ENCODE measurements at regions not wholly inside any gene's neighbourhood (a gene's known extent, or its start where the extent isn't known, plus 50 kb on each side); places are given as distances from the start of the nearest gene placed in this dataset.
"Not testable (repeated sequence)": the region's sequence is repeated elsewhere in the genome, so short reads cannot be mapped to it uniquely, and the experiment has no call there.

DNA sequence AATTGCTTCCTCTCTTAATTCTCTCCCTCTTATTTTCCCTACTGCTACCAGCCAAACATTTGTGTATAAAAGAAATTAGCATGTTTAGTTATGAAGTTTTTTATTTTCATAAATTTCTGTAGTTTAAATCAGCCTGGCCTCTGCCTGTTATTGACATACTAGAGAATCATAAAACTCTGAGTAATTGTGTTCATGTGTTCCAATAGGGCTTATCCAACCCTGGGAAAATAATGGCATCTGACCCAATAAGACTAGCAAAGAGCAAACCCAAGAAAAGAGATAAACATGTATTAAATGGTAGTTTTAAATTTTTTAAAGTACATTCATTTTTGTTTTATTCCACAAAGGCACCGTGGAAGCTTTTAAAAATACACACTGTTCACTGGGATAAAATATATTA, 404.3 kb downstream of the HLX start:
- TF ChIP-seq EZH2 (IDR thresholded peaks at IDR 0.05; ENCODE audit: low read length), result no peak
- TF ChIP-seq, protein P1, sequence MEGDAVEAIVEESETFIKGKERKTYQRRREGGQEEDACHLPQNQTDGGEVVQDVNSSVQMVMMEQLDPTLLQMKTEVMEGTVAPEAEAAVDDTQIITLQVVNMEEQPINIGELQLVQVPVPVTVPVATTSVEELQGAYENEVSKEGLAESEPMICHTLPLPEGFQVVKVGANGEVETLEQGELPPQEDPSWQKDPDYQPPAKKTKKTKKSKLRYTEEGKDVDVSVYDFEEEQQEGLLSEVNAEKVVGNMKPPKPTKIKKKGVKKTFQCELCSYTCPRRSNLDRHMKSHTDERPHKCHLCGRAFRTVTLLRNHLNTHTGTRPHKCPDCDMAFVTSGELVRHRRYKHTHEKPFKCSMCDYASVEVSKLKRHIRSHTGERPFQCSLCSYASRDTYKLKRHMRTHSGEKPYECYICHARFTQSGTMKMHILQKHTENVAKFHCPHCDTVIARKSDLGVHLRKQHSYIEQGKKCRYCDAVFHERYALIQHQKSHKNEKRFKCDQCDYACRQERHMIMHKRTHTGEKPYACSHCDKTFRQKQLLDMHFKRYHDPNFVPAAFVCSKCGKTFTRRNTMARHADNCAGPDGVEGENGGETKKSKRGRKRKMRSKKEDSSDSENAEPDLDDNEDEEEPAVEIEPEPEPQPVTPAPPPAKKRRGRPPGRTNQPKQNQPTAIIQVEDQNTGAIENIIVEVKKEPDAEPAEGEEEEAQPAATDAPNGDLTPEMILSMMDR (optimal IDR thresholded peaks at IDR 0.05 in 1 of 3, IDR thresholded peaks at IDR 0.05 in 1 of 3, conservative IDR thresholded peaks at IDR 0.05 in 1 of 3; ENCODE audit: extremely low read depth in 1 of 3, insufficient read depth in 2 of 3, low read length in 3 of 3), result no peak
- H3K79me2 ChIP-seq (ENCODE audit: control insufficient read depth, insufficient read depth, low read length), result no peaks in the 10 kb centered on the region
- H3K9ac ChIP-seq (ENCODE audit: control insufficient read depth, extremely low read depth, insufficient read depth, low read length), result no peak overlapping the region
- H3K36me3 ChIP-seq (ENCODE audit: control insufficient read depth in 2 of 2, extremely low read depth in 1 of 2, insufficient read depth in 2 of 2, low read length in 2 of 2), result no peaks in the 10 kb centered on the region
- no peak overlapping the region for H2AFZ ChIP-seq (ENCODE audit: control insufficient read depth, low read length)
- dilution Hi-C loops (cut with MboI; ENCODE audit: extremely low pct_ligation_motif_present, low sequenced_read_pairs), result no loop called here
- H3K9me1 ChIP-seq (ENCODE audit: control insufficient read depth, extremely low read depth, insufficient read depth, low read length), result no peaks in the 10 kb centered on the region
- H4K20me1 ChIP-seq (ENCODE audit: control insufficient read depth, extremely low read depth, insufficient read depth, low read length), result no peaks in the 10 kb centered on the region
- H3K9me3 ChIP-seq (ENCODE audit: control insufficient read depth, low read depth, low read length), result no peaks in the 10 kb centered on the region
- no peaks in the 10 kb centered on the region for H3K27me3 ChIP-seq (ENCODE audit: control insufficient read depth, extremely low read depth, insufficient read depth, low read length)
- no peak overlapping the region for H3K4me3 ChIP-seq (ENCODE audit: control insufficient read depth in 2 of 3, extremely low read depth in 1 of 3, insufficient read depth in 2 of 3, low read depth in 1 of 3, low read length in 3 of 3)
- H3K27ac ChIP-seq (ENCODE audit: control insufficient read depth, insufficient read depth, low read length), result no peak overlapping the region
- H3K4me1 ChIP-seq (ENCODE audit: control insufficient read depth, extremely low read depth, insufficient read depth, low read length), result no peaks in the 10 kb centered on the region
- DNase-seq (ENCODE audit: low read depth, low spot score) (no peak), FAIRE-seq (no peak)
- H3K4me2 ChIP-seq (ENCODE audit: control insufficient read depth, extremely low read depth, insufficient read depth, low read depth, low read length), result no peak overlapping the region

DNA sequence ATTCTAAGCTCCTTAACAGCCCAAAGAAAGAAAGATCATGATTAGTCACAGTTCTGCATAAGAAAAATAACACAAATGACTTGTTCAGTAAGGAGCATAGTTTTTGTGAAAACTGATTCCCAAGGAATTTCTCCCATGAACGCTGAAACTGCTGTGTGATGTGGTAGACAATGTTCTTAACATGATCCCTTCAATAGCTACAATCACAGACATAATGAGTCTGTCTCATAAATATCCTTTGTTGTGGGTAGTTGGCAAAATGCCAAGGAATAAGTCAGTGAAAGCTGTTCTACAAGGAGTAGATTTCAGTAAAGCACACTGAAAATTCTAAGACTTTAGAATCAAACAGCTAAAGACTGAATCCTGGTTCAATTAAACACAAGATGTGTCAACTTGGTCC, 404.8 kb downstream of the HLX start:
- H3K4me2 ChIP-seq (ENCODE audit: control insufficient read depth, extremely low read depth, insufficient read depth, low read depth, low read length), result no peak overlapping the region
- DNase-seq (ENCODE audit: low read depth, low spot score), result no peak
- H3K27me3 ChIP-seq (ENCODE audit: control insufficient read depth, extremely low read depth, insufficient read depth, low read length), result no peaks in the 10 kb centered on the region
- no peaks in the 10 kb centered on the region for H3K9me3 ChIP-seq (ENCODE audit: control insufficient read depth, low read depth, low read length)
- H3K36me3 ChIP-seq (ENCODE audit: control insufficient read depth in 2 of 2, extremely low read depth in 1 of 2, insufficient read depth in 2 of 2, low read length in 2 of 2), result no peaks in the 10 kb centered on the region
- FAIRE-seq, result no peak
- H2AFZ ChIP-seq (ENCODE audit: control insufficient read depth, low read length), result no peak overlapping the region
- dilution Hi-C loops (cut with MboI; ENCODE audit: extremely low pct_ligation_motif_present, low sequenced_read_pairs), result no loop called here
- H3K79me2 ChIP-seq (ENCODE audit: control insufficient read depth, insufficient read depth, low read length), result no peaks in the 10 kb centered on the region
- H3K27ac ChIP-seq (ENCODE audit: control insufficient read depth, insufficient read depth, low read length), result no peak overlapping the region
- H3K4me1 ChIP-seq (ENCODE audit: control insufficient read depth, extremely low read depth, insufficient read depth, low read length), result no peaks in the 10 kb centered on the region
- no peak overlapping the region for H3K9ac ChIP-seq (ENCODE audit: control insufficient read depth, extremely low read depth, insufficient read depth, low read length)
- TF ChIP-seq EZH2 (IDR thresholded peaks at IDR 0.05; ENCODE audit: low read length), result no peak
- no peaks in the 10 kb centered on the region for H3K9me1 ChIP-seq (ENCODE audit: control insufficient read depth, extremely low read depth, insufficient read depth, low read length)
- no peaks in the 10 kb centered on the region for H4K20me1 ChIP-seq (ENCODE audit: control insufficient read depth, extremely low read depth, insufficient read depth, low read length)
- H3K4me3 ChIP-seq (ENCODE audit: control insufficient read depth in 2 of 3, extremely low read depth in 1 of 3, insufficient read depth in 2 of 3, low read depth in 1 of 3, low read length in 3 of 3), result no peak overlapping the region

DNA sequence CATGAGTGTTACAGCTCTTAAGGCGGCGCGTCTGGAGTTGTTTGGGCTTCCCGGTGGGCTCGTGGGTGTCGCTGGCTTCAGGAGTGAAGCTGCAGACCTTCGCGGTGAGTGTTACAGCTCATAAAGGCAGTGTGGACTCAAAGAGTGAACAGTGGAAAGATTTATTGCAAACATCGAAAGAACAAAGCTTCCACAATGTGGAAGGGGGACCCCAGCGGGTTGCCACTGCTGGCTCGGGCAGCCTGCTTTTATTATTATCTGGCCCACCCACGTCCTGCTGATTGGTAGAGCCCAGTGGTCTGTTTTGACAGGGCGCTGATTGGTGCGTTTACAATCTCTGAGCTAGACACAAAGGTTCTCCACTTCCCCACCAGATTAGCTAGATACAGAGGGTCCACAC, 405.7 kb downstream of the HLX start:
- H3K4me2 ChIP-seq (ENCODE audit: control insufficient read depth, extremely low read depth, insufficient read depth, low read depth, low read length); DNase-seq (ENCODE audit: low read depth, low spot score); H3K9ac ChIP-seq (ENCODE audit: control insufficient read depth, extremely low read depth, insufficient read depth, low read length); dilution Hi-C loops (cut with MboI; ENCODE audit: extremely low pct_ligation_motif_present, low sequenced_read_pairs); H3K27me3 ChIP-seq (ENCODE audit: control insufficient read depth, extremely low read depth, insufficient read depth, low read length); H3K79me2 ChIP-seq (ENCODE audit: control insufficient read depth, insufficient read depth, low read length); FAIRE-seq; H3K9me1 ChIP-seq (ENCODE audit: control insufficient read depth, extremely low read depth, insufficient read depth, low read length); H3K36me3 ChIP-seq (ENCODE audit: control insufficient read depth in 2 of 2, extremely low read depth in 1 of 2, insufficient read depth in 2 of 2, low read length in 2 of 2); H2AFZ ChIP-seq (ENCODE audit: control insufficient read depth, low read length); H4K20me1 ChIP-seq (ENCODE audit: control insufficient read depth, extremely low read depth, insufficient read depth, low read length); H3K27ac ChIP-seq (ENCODE audit: control insufficient read depth, insufficient read depth, low read length); H3K4me3 ChIP-seq (ENCODE audit: control insufficient read depth in 2 of 3, extremely low read depth in 1 of 3, insufficient read depth in 2 of 3, low read depth in 1 of 3, low read length in 3 of 3); H3K9me3 ChIP-seq (ENCODE audit: control insufficient read depth, low read depth, low read length); H3K4me1 ChIP-seq (ENCODE audit: control insufficient read depth, extremely low read depth, insufficient read depth, low read length): not testable (repeated sequence)

DNA sequence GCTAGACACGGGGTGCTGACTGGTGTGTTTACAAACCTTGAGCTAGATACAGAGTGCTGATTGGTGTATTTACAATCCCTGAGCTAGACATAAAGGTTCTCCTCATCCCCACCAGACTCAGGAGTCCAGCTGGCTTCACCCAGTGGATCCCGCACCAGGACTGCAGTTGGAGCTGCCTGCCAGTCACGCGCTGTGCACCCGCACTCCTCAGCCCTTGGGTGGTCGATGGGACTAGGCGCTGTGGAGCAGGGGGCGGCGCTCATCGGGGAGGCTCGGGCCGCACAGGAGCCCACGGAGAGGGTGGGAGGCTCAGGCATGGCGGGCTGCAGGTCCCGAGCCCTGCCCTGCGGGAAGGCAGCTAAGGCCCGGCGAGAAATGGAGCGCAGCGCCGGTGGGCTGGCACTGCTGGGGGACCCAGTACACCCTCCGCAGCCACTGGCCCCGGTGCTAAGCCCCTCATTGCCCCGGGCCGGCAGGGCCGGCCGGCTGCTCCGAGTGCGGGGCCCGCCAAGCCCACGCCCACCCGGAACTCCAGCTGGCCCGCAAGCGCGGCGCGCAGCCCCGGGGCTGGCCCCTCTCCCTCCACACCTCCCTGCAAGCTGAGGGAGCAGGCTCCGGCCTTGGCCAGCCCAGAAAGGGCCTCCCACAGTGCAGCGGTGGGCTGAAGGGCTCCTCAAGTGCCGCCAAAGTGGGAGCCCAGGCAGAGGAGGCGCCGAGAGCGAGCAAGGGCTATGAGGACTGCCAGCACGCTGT, 406.4 kb downstream of the HLX start:
- H3K27me3 ChIP-seq (ENCODE audit: control insufficient read depth, extremely low read depth, insufficient read depth, low read length); DNase-seq (ENCODE audit: low read depth, low spot score); H3K36me3 ChIP-seq (ENCODE audit: control insufficient read depth in 2 of 2, extremely low read depth in 1 of 2, insufficient read depth in 2 of 2, low read length in 2 of 2); H3K9me1 ChIP-seq (ENCODE audit: control insufficient read depth, extremely low read depth, insufficient read depth, low read length); H3K9ac ChIP-seq (ENCODE audit: control insufficient read depth, extremely low read depth, insufficient read depth, low read length); H3K9me3 ChIP-seq (ENCODE audit: control insufficient read depth, low read depth, low read length); H3K79me2 ChIP-seq (ENCODE audit: control insufficient read depth, insufficient read depth, low read length); H2AFZ ChIP-seq (ENCODE audit: control insufficient read depth, low read length); FAIRE-seq; H3K27ac ChIP-seq (ENCODE audit: control insufficient read depth, insufficient read depth, low read length); H3K4me2 ChIP-seq (ENCODE audit: control insufficient read depth, extremely low read depth, insufficient read depth, low read depth, low read length); H3K4me3 ChIP-seq (ENCODE audit: control insufficient read depth in 2 of 3, extremely low read depth in 1 of 3, insufficient read depth in 2 of 3, low read depth in 1 of 3, low read length in 3 of 3); H3K4me1 ChIP-seq (ENCODE audit: control insufficient read depth, extremely low read depth, insufficient read depth, low read length); H4K20me1 ChIP-seq (ENCODE audit: control insufficient read depth, extremely low read depth, insufficient read depth, low read length); dilution Hi-C loops (cut with MboI; ENCODE audit: extremely low pct_ligation_motif_present, low sequenced_read_pairs): not testable (repeated sequence)
